ENCODE measurements at regions not wholly inside any gene's neighbourhood (a gene's known extent, or its start where the extent isn't known, plus 50 kb on each side); places are given as distances from the start of the nearest gene placed in this dataset.
"Not testable (repeated sequence)": the region's sequence is repeated elsewhere in the genome, so short reads cannot be mapped to it uniquely, and the experiment has no call there.

GRCh38 chr1:221591250-221591649 lies 150.6 kb downstream of the DUSP10 start:
- TF ChIP-seq CTCF (IDR thresholded peaks at IDR 0.05); ZFX (IDR thresholded peaks at IDR 0.05; ENCODE audit: borderline replicate concordance): not testable (repeated sequence)
